KOPT-K1 (cell line): ENCODE measurements at regions not wholly inside any gene's neighbourhood (a gene's known extent, or its start where the extent isn't known, plus 50 kb on each side); places are given as distances from the start of the nearest gene placed in this dataset.
"Not testable (repeated sequence)": the region's sequence is repeated elsewhere in the genome, so short reads cannot be mapped to it uniquely, and the experiment has no call there.

Source experiments
- H3K27ac ChIP-seq: fragments of 200-600 bp; sonication (generic); 2 replicates; pipeline ENCODE4 v1.5.1; 2016; ENCODE audit warnings: antibody characterized with exemption, mild to moderate bottlenecking, low read depth, low read length; ENCODE audit not compliant: poor library complexity, severe bottlenecking
- H3K36me3 ChIP-seq: fragments of 200-600 bp; sonication (generic); 2 replicates; pipeline ENCODE4 v1.5.1; 2017; ENCODE audit warnings: antibody characterized with exemption, mild to moderate bottlenecking, low read length, moderate library complexity; ENCODE audit not compliant: insufficient read depth
- H3K9me3 ChIP-seq: fragments of 200-600 bp; sonication (generic); 2 replicates; pipeline ENCODE4 v1.5.1; 2017; ENCODE audit warnings: antibody characterized with exemption, low read length, mild to moderate bottlenecking; ENCODE audit not compliant: insufficient read depth, poor library complexity, severe bottlenecking

- not testable (repeated sequence) for H3K36me3 ChIP-seq, H3K9me3 ChIP-seq, H3K27ac ChIP-seq
These were observed 885.9 kb upstream of the SPRY2 start for GRCh38 chr13:81226830-81227229.

GRCh38 chr13:81224209-81224833 lies 883.4 kb upstream of the SPRY2 start:
- H3K36me3 ChIP-seq, result no peaks in the 10 kb centered on the region
- no peaks in the 10 kb centered on the region for H3K9me3 ChIP-seq
- no peak overlapping the region for H3K27ac ChIP-seq

- no peaks in the 10 kb centered on the region for H3K9me3 ChIP-seq
- H3K27ac ChIP-seq, result no peak overlapping the region
- H3K36me3 ChIP-seq, result no peaks in the 10 kb centered on the region
These were observed 882.9 kb upstream of the SPRY2 start for GRCh38 chr13:81223778-81224177.

- no peaks in the 10 kb centered on the region for H3K36me3 ChIP-seq
- H3K27ac ChIP-seq, result no peak overlapping the region
- H3K9me3 ChIP-seq, result no peaks in the 10 kb centered on the region
These were observed 870.8 kb upstream of the SPRY2 start for GRCh38 chr13:81211713-81212112.

GRCh38 chr13:81207636-81208035 lies 866.7 kb upstream of the SPRY2 start:
- no peaks in the 10 kb centered on the region for H3K36me3 ChIP-seq
- H3K27ac ChIP-seq, result no peak overlapping the region
- no peaks in the 10 kb centered on the region for H3K9me3 ChIP-seq

GRCh38 chr13:81207231-81207630 lies 866.3 kb upstream of the SPRY2 start:
- Histone ChIP-seq H3K9me3 (no peaks in the 10 kb centered on the region), H3K36me3 (no peaks in the 10 kb centered on the region), H3K27ac (no peak overlapping the region)

GRCh38 chr13:81203783-81204182 lies 862.9 kb upstream of the SPRY2 start:
- Histone ChIP-seq H3K27ac (no peak overlapping the region), H3K36me3 (no peaks in the 10 kb centered on the region)

GRCh38 chr13:81199956-81200355 lies 859.0 kb upstream of the SPRY2 start:
- Histone ChIP-seq H3K36me3 (no peaks in the 10 kb centered on the region), H3K9me3 (no peaks in the 10 kb centered on the region), H3K27ac (no peak overlapping the region)

More at GRCh38 chr13:81203783-81204182, 862.9 kb upstream of the SPRY2 start:
- no peaks in the 10 kb centered on the region for H3K9me3 ChIP-seq

- Histone ChIP-seq H3K36me3 (no peaks in the 10 kb centered on the region), H3K27ac (no peak overlapping the region)
These were observed 857.0 kb upstream of the SPRY2 start for GRCh38 chr13:81197966-81198365.

GRCh38 chr13:81197483-81197882 lies 856.6 kb upstream of the SPRY2 start:
- Histone ChIP-seq H3K36me3 (no peaks in the 10 kb centered on the region), H3K27ac (no peak overlapping the region), H3K9me3 (no peaks in the 10 kb centered on the region)

More at GRCh38 chr13:81197966-81198365, 857.0 kb upstream of the SPRY2 start:
- H3K9me3 ChIP-seq, result no peaks in the 10 kb centered on the region

- H3K36me3 ChIP-seq, result no peaks in the 10 kb centered on the region
- H3K9me3 ChIP-seq, result no peaks in the 10 kb centered on the region
- no peak overlapping the region for H3K27ac ChIP-seq
These were observed 853.4 kb upstream of the SPRY2 start for GRCh38 chr13:81194362-81194761.

- Histone ChIP-seq H3K36me3 (no peaks in the 10 kb centered on the region), H3K27ac (no peak overlapping the region), H3K9me3 (no peaks in the 10 kb centered on the region)
These were observed 843.8 kb upstream of the SPRY2 start for GRCh38 chr13:81184556-81185265.

- Histone ChIP-seq H3K36me3 (no peaks in the 10 kb centered on the region), H3K27ac (no peak overlapping the region), H3K9me3 (no peaks in the 10 kb centered on the region)
These were observed 831.7 kb upstream of the SPRY2 start for GRCh38 chr13:81172603-81173002.

- Histone ChIP-seq H3K9me3 (no peaks in the 10 kb centered on the region), H3K27ac (no peak overlapping the region), H3K36me3 (no peaks in the 10 kb centered on the region)
These were observed 830.2 kb upstream of the SPRY2 start for GRCh38 chr13:81171065-81171647.

GRCh38 chr13:81163823-81164222 lies 822.9 kb upstream of the SPRY2 start:
- H3K36me3 ChIP-seq, H3K27ac ChIP-seq, H3K9me3 ChIP-seq: not testable (repeated sequence)

GRCh38 chr13:81153478-81153877 lies 812.6 kb upstream of the SPRY2 start:
- H3K9me3 ChIP-seq, result no peaks in the 10 kb centered on the region
- H3K27ac ChIP-seq, result no peak overlapping the region
- H3K36me3 ChIP-seq, result no peaks in the 10 kb centered on the region
